ENCODE measurements at regions not wholly inside any gene's neighbourhood (a gene's known extent, or its start where the extent isn't known, plus 50 kb on each side); places are given as distances from the start of the nearest gene placed in this dataset.

DNA sequence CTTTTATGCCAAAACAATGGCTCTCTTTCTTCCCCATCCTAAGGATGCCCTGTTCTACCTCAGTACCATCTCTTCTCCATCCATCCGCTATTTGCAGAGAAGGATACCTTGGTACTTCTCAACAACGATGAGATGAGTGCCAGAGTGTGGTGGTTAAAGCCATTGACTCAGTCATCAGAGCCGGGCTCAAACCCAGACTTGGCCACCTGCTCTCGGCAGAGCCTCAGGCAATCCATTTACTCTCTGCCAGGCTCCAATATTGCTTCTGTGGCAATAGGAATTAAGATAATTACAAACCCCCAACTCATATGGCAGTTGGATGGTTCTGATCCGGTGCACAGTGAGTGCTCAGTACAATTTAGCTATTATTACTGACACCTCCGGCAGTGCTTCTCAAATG lies 121.3 kb downstream of the PRLHR start:
- H3K27me3 ChIP-seq (ENCODE audit: control insufficient read depth, insufficient read depth, low read length) = no peaks in the 10 kb centered on the region
- no peak for DNase-seq
- no peaks in the 10 kb centered on the region for H3K4me1 ChIP-seq (ENCODE audit: control insufficient read depth in 2 of 3, insufficient read depth in 2 of 3, low read depth in 1 of 3, low read length in 3 of 3)
- TF ChIP-seq, protein P1, sequence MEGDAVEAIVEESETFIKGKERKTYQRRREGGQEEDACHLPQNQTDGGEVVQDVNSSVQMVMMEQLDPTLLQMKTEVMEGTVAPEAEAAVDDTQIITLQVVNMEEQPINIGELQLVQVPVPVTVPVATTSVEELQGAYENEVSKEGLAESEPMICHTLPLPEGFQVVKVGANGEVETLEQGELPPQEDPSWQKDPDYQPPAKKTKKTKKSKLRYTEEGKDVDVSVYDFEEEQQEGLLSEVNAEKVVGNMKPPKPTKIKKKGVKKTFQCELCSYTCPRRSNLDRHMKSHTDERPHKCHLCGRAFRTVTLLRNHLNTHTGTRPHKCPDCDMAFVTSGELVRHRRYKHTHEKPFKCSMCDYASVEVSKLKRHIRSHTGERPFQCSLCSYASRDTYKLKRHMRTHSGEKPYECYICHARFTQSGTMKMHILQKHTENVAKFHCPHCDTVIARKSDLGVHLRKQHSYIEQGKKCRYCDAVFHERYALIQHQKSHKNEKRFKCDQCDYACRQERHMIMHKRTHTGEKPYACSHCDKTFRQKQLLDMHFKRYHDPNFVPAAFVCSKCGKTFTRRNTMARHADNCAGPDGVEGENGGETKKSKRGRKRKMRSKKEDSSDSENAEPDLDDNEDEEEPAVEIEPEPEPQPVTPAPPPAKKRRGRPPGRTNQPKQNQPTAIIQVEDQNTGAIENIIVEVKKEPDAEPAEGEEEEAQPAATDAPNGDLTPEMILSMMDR (IDR thresholded peaks at IDR 0.05; ENCODE audit: borderline replicate concordance, extremely low read depth, insufficient read depth) = no peak
- no peak overlapping the region for H3K4me3 ChIP-seq (ENCODE audit: low read length in 3 of 3)
- intact Hi-C loops (cut with DNase I) = no loop called here
- H3K27ac ChIP-seq (ENCODE audit: low read depth in 2 of 2, low read length in 2 of 2) = no peak overlapping the region
- FAIRE-seq = no peak
- H3K9ac ChIP-seq (ENCODE audit: low read length in 3 of 3) = no peak overlapping the region
- no peaks in the 10 kb centered on the region for H3K36me3 ChIP-seq (ENCODE audit: control insufficient read depth in 2 of 3, insufficient read depth in 3 of 3, low read length in 3 of 3)
- H3K9me3 ChIP-seq (ENCODE audit: control insufficient read depth in 2 of 3, insufficient read depth in 1 of 3, low read length in 3 of 3) = peaks cover 0 to 4% (median 0%) of the 10 kb centered on the region in 3 donors

DNA sequence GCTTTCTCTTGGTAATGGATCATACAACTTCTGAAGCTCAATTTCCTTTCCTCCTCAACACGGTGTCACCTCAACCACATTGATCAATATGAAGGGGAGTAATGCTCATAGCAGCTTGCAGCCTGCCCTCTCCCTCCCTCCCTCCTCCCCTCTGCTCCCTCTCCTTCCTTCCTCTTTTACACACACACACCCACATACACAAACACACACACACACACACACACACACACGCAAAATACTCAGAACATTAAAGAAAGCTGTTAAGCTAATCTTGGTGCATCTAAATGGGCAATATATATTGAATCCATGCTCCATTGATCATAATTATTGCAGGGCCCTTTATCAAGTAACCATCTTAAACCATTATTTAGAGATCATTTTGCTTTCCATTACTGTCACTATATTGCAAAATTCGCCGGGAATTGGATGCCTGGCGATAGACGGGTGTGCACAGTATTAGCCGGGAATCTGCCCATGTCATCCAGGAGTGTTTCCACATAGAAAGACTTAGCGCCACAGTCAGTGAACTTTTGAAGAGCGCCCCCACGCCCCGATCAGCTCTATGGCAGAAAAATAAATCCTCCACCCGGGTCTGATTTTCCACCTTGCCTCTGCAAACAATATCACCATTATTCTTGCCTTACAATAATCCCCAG lies 122.0 kb downstream of the PRLHR start:
- no peak overlapping the region for H3K4me3 ChIP-seq (ENCODE audit: low read length in 3 of 3)
- peaks cover 0 to 4% (median 0%) of the 10 kb centered on the region in 3 donors for H3K9me3 ChIP-seq (ENCODE audit: control insufficient read depth in 2 of 3, insufficient read depth in 1 of 3, low read length in 3 of 3)
- no peaks in the 10 kb centered on the region for H3K36me3 ChIP-seq (ENCODE audit: control insufficient read depth in 2 of 3, insufficient read depth in 3 of 3, low read length in 3 of 3)
- FAIRE-seq (no peak), DNase-seq (peak in 2 of 5 donors; percentile 53 to 63)
- H3K27ac ChIP-seq (ENCODE audit: low read depth in 2 of 2, low read length in 2 of 2) = no peak overlapping the region
- no peak overlapping the region for H3K9ac ChIP-seq (ENCODE audit: low read length in 3 of 3)
- H3K4me1 ChIP-seq (ENCODE audit: control insufficient read depth in 2 of 3, insufficient read depth in 2 of 3, low read depth in 1 of 3, low read length in 3 of 3) = no peaks in the 10 kb centered on the region
- intact Hi-C loops (cut with DNase I) = no loop called here
- H3K27me3 ChIP-seq (ENCODE audit: control insufficient read depth, insufficient read depth, low read length) = no peaks in the 10 kb centered on the region
- TF ChIP-seq, protein P1 (IDR thresholded peaks at IDR 0.05; ENCODE audit: borderline replicate concordance, extremely low read depth, insufficient read depth) = no peak

DNA sequence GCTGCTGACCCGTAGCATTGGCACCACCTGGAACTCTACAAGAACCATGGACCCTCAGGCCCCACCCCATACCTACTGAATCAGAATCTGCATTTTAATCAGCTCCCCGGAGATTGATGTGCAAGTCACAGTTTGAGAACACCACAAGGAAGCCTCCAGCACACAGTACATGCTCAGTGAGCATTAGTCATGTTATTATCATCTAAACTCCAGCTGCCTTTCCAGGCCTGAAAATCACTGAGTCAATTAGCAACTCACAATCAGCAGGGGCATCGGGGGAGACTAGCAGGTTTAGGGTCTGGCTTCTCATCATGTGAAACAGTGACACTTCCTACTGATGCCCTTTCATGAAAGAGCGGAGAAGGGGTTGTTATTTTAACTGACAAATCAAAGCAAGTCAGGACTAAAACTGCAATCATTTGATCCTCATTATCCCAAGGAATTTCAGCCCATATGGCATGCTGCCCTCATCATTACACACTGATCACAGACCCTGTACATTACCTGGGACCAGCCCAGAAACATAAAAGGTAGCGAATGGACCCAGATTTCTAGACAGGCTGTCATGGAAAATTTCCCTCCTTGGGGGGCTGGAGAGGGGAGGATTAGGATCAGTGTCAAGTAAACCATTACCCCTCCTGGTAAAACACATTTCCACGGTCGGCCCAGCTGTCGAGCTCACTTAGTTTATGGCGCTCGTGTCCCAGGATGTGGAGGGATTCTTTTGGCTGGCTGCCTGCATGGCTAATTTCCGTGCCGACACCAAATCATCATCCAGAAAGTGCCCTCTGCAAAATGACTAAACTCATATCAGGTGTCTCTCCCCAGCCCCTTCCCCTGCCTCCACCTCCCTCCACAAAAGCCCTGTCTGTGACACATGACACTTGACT lies 122.8 kb downstream of the PRLHR start:
- Histone ChIP-seq H3K9me3 (ENCODE audit: control insufficient read depth in 2 of 3, insufficient read depth in 1 of 3, low read length in 3 of 3) (peaks cover 0 to 4% (median 0%) of the 10 kb centered on the region in 3 donors), H3K27ac (ENCODE audit: low read depth in 2 of 2, low read length in 2 of 2) (no peak overlapping the region), H3K4me1 (ENCODE audit: control insufficient read depth in 2 of 3, insufficient read depth in 2 of 3, low read depth in 1 of 3, low read length in 3 of 3) (no peaks in the 10 kb centered on the region), H3K9ac (ENCODE audit: low read length in 3 of 3) (no peak overlapping the region), H3K27me3 (ENCODE audit: control insufficient read depth, insufficient read depth, low read length) (no peaks in the 10 kb centered on the region), H3K4me3 (ENCODE audit: low read length in 3 of 3) (no peak overlapping the region), H3K36me3 (ENCODE audit: control insufficient read depth in 2 of 3, insufficient read depth in 3 of 3, low read length in 3 of 3) (no peaks in the 10 kb centered on the region)
- FAIRE-seq (no peak), DNase-seq (peak in 4 of 5 donors; percentile 62 to 75 (median 70))
- intact Hi-C loops (cut with DNase I) = no loop called here
- TF ChIP-seq, protein P1 (IDR thresholded peaks at IDR 0.05; ENCODE audit: borderline replicate concordance, extremely low read depth, insufficient read depth) = no peak
